Adrenal gland (tissue), 9 donors: ENCODE measurements at regions not wholly inside any gene's neighbourhood (a gene's known extent, or its start where the extent isn't known, plus 50 kb on each side); places are given as distances from the start of the nearest gene placed in this dataset.

ENCODE experiments used
- DNase-seq, 7 donors: peaks; one replicate each; pipeline ENCODE4 v3.0.0-alpha.2; 2019 to 2020
- H3K27ac ChIP-seq, 5 donors: fragments of 200-600 bp; sonication (generic) in 4 of 5; 1 replicate in 3 of 5; 2 replicates in 2 of 5; pipeline versions ENCODE4 v1.5.1 to v1.8.0; 2016 to 2020; ENCODE audit warnings: mild to moderate bottlenecking in 1 of 5
- H3K27me3 ChIP-seq: fragments of 200-600 bp; 2 replicates; pipeline ENCODE4 v1.8.0; 2021
- H3K36me3 ChIP-seq, 2 donors: fragments of 200-600 bp; replicated peaks in 1 of 2; 1 replicate in 1 of 2; 2 replicates in 1 of 2; pipeline versions ENCODE4 v1.5.1 to v1.8.0; 2018 to 2022
- H3K4me1 ChIP-seq, 2 donors: fragments of 200-600 bp; replicated peaks in 1 of 2; 1 replicate in 1 of 2; 2 replicates in 1 of 2; pipeline versions ENCODE4 v1.5.1 to v1.8.0; 2018 to 2021
- H3K4me3 ChIP-seq, 4 donors: fragments of 200-600 bp; sonication (generic) in 3 of 4; one replicate each; pipeline ENCODE4 v1.5.1; 2016 to 2018
- H3K9me3 ChIP-seq, 3 donors: fragments of 200-600 bp; sonication (generic) in 1 of 3; replicated peaks in 1 of 3; 1 replicate in 2 of 3; 2 replicates in 1 of 3; pipeline versions ENCODE4 v1.5.1 to v1.8.0; 2016 to 2021
- CTCF ChIP-seq, 6 experiments: fragments of 450-650 bp in 4 of 6; fragments of 200-600 bp in 2 of 6; sonication (generic) in 1 of 6; IDR thresholded peaks; 1 replicate in 5 of 6; 2 replicates in 1 of 6; pipeline versions ENCODE4 v1.5.1 to v1.8.0; 2016 to 2021; ENCODE audit warnings: antibody characterized with exemption in 6 of 6, mild to moderate bottlenecking in 2 of 6, moderate library complexity in 1 of 6
- POLR2A ChIP-seq, 2 donors: fragments of 450-650 bp; IDR thresholded peaks; one replicate each; pipeline ENCODE4 v1.6.1; 2017; ENCODE audit warnings: antibody characterized with exemption in 2 of 2, mild to moderate bottlenecking in 2 of 2, moderate library complexity in 1 of 2
- WGBS, 4 donors: extraction: QIAGEN DNeasy Blood & Tissue Kit in 2 of 4; methylation state at CpG; one replicate each; pipeline versions ENCODE4 v1.1.5 to v1.1.7; 2013 to 2017; 5-methylcytosine and 5-hydroxymethylcytosine counted together
- intact Hi-C, 2 donors: fragments of 100-400 bp; cut with DNase I; formaldehyde crosslinking; loops; one replicate each; pipeline versions ENCODE4 v1.14.1 to v1.15.0; 2022 to 2023
- donor health status: healthy with polysubstance abuse.
- donor health status: Bipolar disorder and iron deficiency.
- donor health status: DM: yes; HTN: yes; CAD: no.
- donor health status: DM: no; HTN: no; CAD: no.
- donor health status: DM: no; HTN: no; CAD: no.

GRCh38 chr12:65696227-65696626 is 128.1 kb upstream of the HMGA2 start:
- no peaks in the 10 kb centered on the region for H3K9me3 ChIP-seq
- no peaks in the 10 kb centered on the region for H3K27me3 ChIP-seq
- H3K4me1 ChIP-seq: no peaks in the 10 kb centered on the region
- no peaks in the 10 kb centered on the region for H3K36me3 ChIP-seq
- no peak overlapping the region for H3K4me3 ChIP-seq
- no peak overlapping the region for H3K27ac ChIP-seq
- no peak for DNase-seq
- intact Hi-C loops: no loop called here
- TF ChIP-seq CTCF (IDR thresholded peaks at IDR 0.05) (no peak), POLR2A (IDR thresholded peaks at IDR 0.05) (no peak)

GRCh38 chr12:65699251-65699650 is 125.0 kb upstream of the HMGA2 start:
- H3K36me3 ChIP-seq: no peaks in the 10 kb centered on the region
- TF ChIP-seq POLR2A (IDR thresholded peaks at IDR 0.05): no peak
- peak in 2 of 6 experiments; percentile 13 to 20 for TF ChIP-seq CTCF (IDR thresholded peaks at IDR 0.05)

GRCh38 chr12:65703176-65703575 is 121.1 kb upstream of the HMGA2 start:
- no peak overlapping the region for H3K4me3 ChIP-seq
- H3K27me3 ChIP-seq: no peaks in the 10 kb centered on the region
- no peak for TF ChIP-seq CTCF (IDR thresholded peaks at IDR 0.05)
- TF ChIP-seq POLR2A (IDR thresholded peaks at IDR 0.05): no peak
- H3K36me3 ChIP-seq: no peaks in the 10 kb centered on the region
- intact Hi-C loops: no loop called here
- DNase-seq: no peak
- no peaks in the 10 kb centered on the region for H3K4me1 ChIP-seq
- 93 to 95% (median 94%) methylated on average over 5 of the region's 5 CpGs for WGBS, 4 donors
- no peak overlapping the region for H3K27ac ChIP-seq
- peaks cover 0 to 12% (median 0%) of the 10 kb centered on the region in 3 donors for H3K9me3 ChIP-seq

More at GRCh38 chr12:65699251-65699650, 125.0 kb upstream of the HMGA2 start:
- H3K27ac ChIP-seq: no peak overlapping the region
- intact Hi-C loops: no loop called here
- no peaks in the 10 kb centered on the region for H3K4me1 ChIP-seq
- H3K4me3 ChIP-seq: no peak overlapping the region
- DNase-seq: no peak
- no peaks in the 10 kb centered on the region for H3K27me3 ChIP-seq
- no peaks in the 10 kb centered on the region for H3K9me3 ChIP-seq
- WGBS, 4 donors: 53 to 73% (median 65%) methylated on average over 2 of the region's 2 CpGs

GRCh38 chr12:65705380-65705876 is 118.9 kb upstream of the HMGA2 start:
- DNase-seq: no peak
- peaks cover 0 to 12% (median 0%) of the 10 kb centered on the region in 3 donors for H3K9me3 ChIP-seq
- 93 to 100% (median 96%) methylated on average over 2 of the region's 2 CpGs for WGBS, 4 donors
- H3K27ac ChIP-seq: no peak overlapping the region
- no peaks in the 10 kb centered on the region for H3K4me1 ChIP-seq
- intact Hi-C loops: no loop called here
- TF ChIP-seq POLR2A (IDR thresholded peaks at IDR 0.05): no peak
- TF ChIP-seq CTCF (IDR thresholded peaks at IDR 0.05): no peak
- H3K36me3 ChIP-seq: no peaks in the 10 kb centered on the region
- H3K4me3 ChIP-seq: no peak overlapping the region
- peaks cover 5% of the 10 kb centered on the region for H3K27me3 ChIP-seq
